ENCODE measurements at regions not wholly inside any gene's neighbourhood (a gene's known extent, or its start where the extent isn't known, plus 50 kb on each side); places are given as distances from the start of the nearest gene placed in this dataset.

DNA sequence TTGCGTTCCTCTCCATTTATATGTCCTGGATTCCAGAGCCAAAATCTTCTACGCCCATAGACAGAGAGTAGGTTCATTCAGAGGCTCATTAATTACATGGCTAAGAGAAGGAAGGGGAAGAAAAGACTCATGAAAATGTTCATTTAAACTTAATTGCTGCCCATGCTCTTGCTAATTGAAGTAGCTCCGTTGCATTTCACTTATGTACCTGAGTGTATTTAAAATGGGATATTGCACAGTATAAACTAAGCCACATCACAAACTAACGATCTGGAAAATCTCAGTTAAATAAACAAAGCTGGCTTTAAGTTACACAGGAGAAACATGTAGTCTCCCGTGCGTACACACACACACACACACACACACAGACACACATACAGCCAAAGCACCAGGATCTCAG, 269.2 kb downstream of the CDC5L start:
- no peaks in the 10 kb centered on the region for H3K9me3 Mint-ChIP-seq (ENCODE audit: unreplicated experiment)
- TF ChIP-seq, protein P1, sequence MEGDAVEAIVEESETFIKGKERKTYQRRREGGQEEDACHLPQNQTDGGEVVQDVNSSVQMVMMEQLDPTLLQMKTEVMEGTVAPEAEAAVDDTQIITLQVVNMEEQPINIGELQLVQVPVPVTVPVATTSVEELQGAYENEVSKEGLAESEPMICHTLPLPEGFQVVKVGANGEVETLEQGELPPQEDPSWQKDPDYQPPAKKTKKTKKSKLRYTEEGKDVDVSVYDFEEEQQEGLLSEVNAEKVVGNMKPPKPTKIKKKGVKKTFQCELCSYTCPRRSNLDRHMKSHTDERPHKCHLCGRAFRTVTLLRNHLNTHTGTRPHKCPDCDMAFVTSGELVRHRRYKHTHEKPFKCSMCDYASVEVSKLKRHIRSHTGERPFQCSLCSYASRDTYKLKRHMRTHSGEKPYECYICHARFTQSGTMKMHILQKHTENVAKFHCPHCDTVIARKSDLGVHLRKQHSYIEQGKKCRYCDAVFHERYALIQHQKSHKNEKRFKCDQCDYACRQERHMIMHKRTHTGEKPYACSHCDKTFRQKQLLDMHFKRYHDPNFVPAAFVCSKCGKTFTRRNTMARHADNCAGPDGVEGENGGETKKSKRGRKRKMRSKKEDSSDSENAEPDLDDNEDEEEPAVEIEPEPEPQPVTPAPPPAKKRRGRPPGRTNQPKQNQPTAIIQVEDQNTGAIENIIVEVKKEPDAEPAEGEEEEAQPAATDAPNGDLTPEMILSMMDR (IDR thresholded peaks at IDR 0.05; ENCODE audit: insufficient read depth in 1 of 2, low read depth in 1 of 2, low read length in 1 of 2, severe bottlenecking in 1 of 2, unreplicated experiment in 1 of 2), result no peak
- no peaks in the 10 kb centered on the region for H3K27me3 Mint-ChIP-seq (ENCODE audit: insufficient read depth, unreplicated experiment)
- H3K4me3 Mint-ChIP-seq (ENCODE audit: unreplicated experiment), result no peak overlapping the region
- Histone ChIP-seq H3K9me3 (no peaks in the 10 kb centered on the region), H3K4me1 (0 out of 2 replicates have a peak, but pooled peaks cover 4% of the 10 kb centered on the region), H3K27me3 (replicated peaks; ENCODE audit: control insufficient read depth, insufficient read depth, low read length) (no peaks in the 10 kb centered on the region), H3K4me3 (ENCODE audit: low read depth, low read length) (no peak overlapping the region), H3K36me3 (ENCODE audit: control insufficient read depth, insufficient read depth, low read length) (no peaks in the 10 kb centered on the region)
- no TSS peak for BruUV-seq (replicated peaks)
- intact Hi-C loops (cut with micrococcal nuclease; ENCODE audit: unreplicated experiment), result loop anchor here (5.0 kb wide), 1 partner anchor 179 kb away; no protein-coding TSS in a partner anchor
- ChIA-PET POLR2A (no interaction called here), CTCF (interaction anchor here (0.6 to 2.2 kb wide), 2 partner anchors 181 to 654 kb away, joined by 5 to 13 read pairs; no protein-coding TSS in a partner anchor)
- H3K36me3 Mint-ChIP-seq (ENCODE audit: insufficient read depth, unreplicated experiment), result no peaks in the 10 kb centered on the region
- DNase-seq, result no peak
- no peak overlapping the region for H3K27ac Mint-ChIP-seq (ENCODE audit: unreplicated experiment)
- peaks cover 7% of the 10 kb centered on the region for H3K4me1 Mint-ChIP-seq (ENCODE audit: low read depth, unreplicated experiment)

DNA sequence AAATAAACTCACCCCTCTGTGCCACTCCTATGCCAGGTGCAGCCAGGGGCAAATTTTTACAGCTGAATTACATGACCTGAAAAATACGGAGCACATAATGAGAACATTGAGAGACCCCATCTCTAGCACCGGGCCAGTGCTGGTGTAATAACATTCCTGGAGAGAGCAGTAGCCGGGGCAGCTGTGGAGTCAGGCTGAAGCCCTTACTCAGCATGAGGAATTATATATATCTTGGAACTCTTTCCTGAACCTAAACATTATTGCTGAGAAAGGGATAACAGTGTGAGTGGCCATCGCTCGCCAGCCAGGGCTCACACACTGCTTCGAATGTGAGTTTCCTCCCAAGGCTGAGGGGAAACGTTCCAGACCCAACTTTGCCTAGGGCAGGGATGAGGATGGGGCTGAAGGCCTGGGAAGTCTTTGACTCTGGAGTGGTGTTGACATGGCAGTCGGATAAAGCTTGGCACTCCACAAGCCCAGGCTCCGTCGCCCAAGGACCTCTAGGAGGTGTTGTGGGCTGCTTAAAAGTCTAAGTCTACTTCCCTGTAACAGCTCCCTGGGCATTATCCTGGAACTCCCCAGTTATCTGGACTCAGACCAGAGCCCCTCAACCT, 269.8 kb downstream of the CDC5L start:
- Mint-ChIP-seq H3K27me3 (ENCODE audit: insufficient read depth, unreplicated experiment) (no peaks in the 10 kb centered on the region), H3K9me3 (ENCODE audit: unreplicated experiment) (no peaks in the 10 kb centered on the region), H3K36me3 (ENCODE audit: insufficient read depth, unreplicated experiment) (no peaks in the 10 kb centered on the region), H3K4me3 (ENCODE audit: unreplicated experiment) (no peak overlapping the region), H3K27ac (ENCODE audit: unreplicated experiment) (no peak overlapping the region), H3K4me1 (ENCODE audit: low read depth, unreplicated experiment) (peaks cover 7% of the 10 kb centered on the region)
- TF ChIP-seq, protein P1 (IDR thresholded peaks at IDR 0.05; ENCODE audit: insufficient read depth in 1 of 2, low read depth in 1 of 2, low read length in 1 of 2, severe bottlenecking in 1 of 2, unreplicated experiment in 1 of 2), result no peak
- no peaks in the 10 kb centered on the region for H3K36me3 ChIP-seq (ENCODE audit: control insufficient read depth, insufficient read depth, low read length)
- ChIA-PET POLR2A (no interaction called here), CTCF (interaction anchor here (0.6 to 2.2 kb wide), 2 partner anchors 182 to 653 kb away, joined by 5 to 13 read pairs; no protein-coding TSS in a partner anchor)
- H3K4me3 ChIP-seq (ENCODE audit: low read depth, low read length), result no peak overlapping the region
- no peaks in the 10 kb centered on the region for H3K27me3 ChIP-seq (replicated peaks; ENCODE audit: control insufficient read depth, insufficient read depth, low read length)
- BruUV-seq (replicated peaks), result no TSS peak
- no peak for DNase-seq
- H3K4me1 ChIP-seq, result 0 out of 2 replicates have a peak, but pooled peaks cover 4% of the 10 kb centered on the region
- intact Hi-C loops (cut with micrococcal nuclease; ENCODE audit: unreplicated experiment), result loop anchor here (5.0 kb wide), 1 partner anchor 180 kb away; no protein-coding TSS in a partner anchor
- no peaks in the 10 kb centered on the region for H3K9me3 ChIP-seq

- Histone ChIP-seq H3K4me1 (0 out of 2 replicates have a peak, but pooled peaks cover 4% of the 10 kb centered on the region), H3K9me3 (no peaks in the 10 kb centered on the region), H3K4me3 (ENCODE audit: low read depth, low read length) (no peak overlapping the region), H3K27me3 (replicated peaks; ENCODE audit: control insufficient read depth, insufficient read depth, low read length) (no peaks in the 10 kb centered on the region), H3K36me3 (ENCODE audit: control insufficient read depth, insufficient read depth, low read length) (no peaks in the 10 kb centered on the region)
- Mint-ChIP-seq H3K4me3 (ENCODE audit: unreplicated experiment) (no peak overlapping the region), H3K27me3 (ENCODE audit: insufficient read depth, unreplicated experiment) (no peaks in the 10 kb centered on the region), H3K9me3 (ENCODE audit: unreplicated experiment) (no peaks in the 10 kb centered on the region), H3K36me3 (ENCODE audit: insufficient read depth, unreplicated experiment) (no peaks in the 10 kb centered on the region), H3K4me1 (ENCODE audit: low read depth, unreplicated experiment) (peaks cover 7% of the 10 kb centered on the region), H3K27ac (ENCODE audit: unreplicated experiment) (no peak overlapping the region)
- intact Hi-C loops (cut with micrococcal nuclease; ENCODE audit: unreplicated experiment), result loop anchor here (5.0 kb wide), 1 partner anchor 181 kb away; no protein-coding TSS in a partner anchor
- ChIA-PET POLR2A (no interaction called here), CTCF (no interaction called here)
- DNase-seq, result no peak
- TF ChIP-seq, protein P1 (IDR thresholded peaks at IDR 0.05; ENCODE audit: insufficient read depth in 1 of 2, low read depth in 1 of 2, low read length in 1 of 2, severe bottlenecking in 1 of 2, unreplicated experiment in 1 of 2), result no peak
- no TSS peak for BruUV-seq (replicated peaks)
Observed at GRCh38 chr6:44658571-44658970, 271.1 kb downstream of the CDC5L start.
